Mesenchymal stem cell (in vitro differentiated cells and primary cell): ENCODE measurements at regions not wholly inside any gene's neighbourhood (a gene's known extent, or its start where the extent isn't known, plus 50 kb on each side); places are given as distances from the start of the nearest gene placed in this dataset.
A peak's percentile ranks its signal among the peaks of the same experiment; 100 is the strongest.

Experiments
- DNase-seq: peaks from one replicate; pipeline ENCODE4 v3.0.0-alpha.2; 2013
- H2AFZ ChIP-seq: one replicate; pipeline ENCODE4 v1.6.1; 2013; ENCODE audit warnings: low read depth, mild to moderate bottlenecking, control low read depth, inconsistent platforms, low read length, moderate library complexity
- H2AK5ac ChIP-seq: 2 replicates; pipeline ENCODE4 v1.6.1; 2013; ENCODE audit warnings: low read length, moderate library complexity, mild to moderate bottlenecking, inconsistent platforms; ENCODE audit not compliant: severe bottlenecking
- H2BK120ac ChIP-seq: one replicate; pipeline ENCODE4 v1.6.1; 2013; ENCODE audit warnings: low read depth, mild to moderate bottlenecking, inconsistent platforms, low read length, moderate library complexity
- H2BK12ac ChIP-seq, 2 experiments: one replicate each; pipeline ENCODE4 v1.6.1; 2013; ENCODE audit warnings: inconsistent platforms in 2 of 2, low read length in 2 of 2, mild to moderate bottlenecking in 2 of 2, moderate library complexity in 2 of 2, control low read depth in 1 of 2
- H2BK15ac ChIP-seq: one replicate; pipeline ENCODE4 v1.6.1; 2013; ENCODE audit warnings: mild to moderate bottlenecking, low read depth, inconsistent platforms; ENCODE audit not compliant: poor library complexity, severe bottlenecking
- H2BK5ac ChIP-seq: 2 replicates; pipeline ENCODE4 v1.6.1; 2013; ENCODE audit warnings: low read depth, mild to moderate bottlenecking, low read length, control low read depth, inconsistent platforms; ENCODE audit not compliant: poor library complexity, severe bottlenecking
- H3K14ac ChIP-seq, 2 experiments: one replicate each; pipeline ENCODE4 v1.6.1; 2013; ENCODE audit warnings: inconsistent platforms in 2 of 2, low read length in 2 of 2, control low read depth in 1 of 2, mild to moderate bottlenecking in 1 of 2, moderate library complexity in 1 of 2
- H3K18ac ChIP-seq, 2 experiments: one replicate each; pipeline ENCODE4 v1.6.1; 2013; ENCODE audit warnings: inconsistent platforms in 2 of 2, low read length in 2 of 2, control low read depth in 1 of 2, low read depth in 1 of 2, mild to moderate bottlenecking in 1 of 2
- H3K23ac ChIP-seq, 2 experiments: one replicate each; pipeline ENCODE4 v1.6.1; 2013; ENCODE audit warnings: inconsistent platforms in 2 of 2, low read length in 2 of 2, mild to moderate bottlenecking in 2 of 2, moderate library complexity in 2 of 2, control low read depth in 1 of 2
- H3K27ac ChIP-seq: 2 replicates; pipeline ENCODE4 v1.5.1; 2013; ENCODE audit warnings: mild to moderate bottlenecking, moderate library complexity, low read length, control low read depth, inconsistent platforms; ENCODE audit not compliant: poor library complexity, severe bottlenecking
- H3K27me3 ChIP-seq, 2 experiments: 2 replicates each; pipeline versions ENCODE4 v1.6.1 to v1.7.0; 2013; ENCODE audit warnings: low read length in 2 of 2, mild to moderate bottlenecking in 2 of 2, moderate library complexity in 2 of 2, control low read depth in 1 of 2, inconsistent platforms in 1 of 2; ENCODE audit not compliant: control insufficient read depth in 1 of 2, insufficient read depth in 1 of 2
- H3K36me3 ChIP-seq, 2 experiments: 2 replicates each; pipeline versions ENCODE4 v1.6.1 to v1.7.0; 2013; ENCODE audit warnings: low read length in 2 of 2, control low read depth in 1 of 2, inconsistent platforms in 1 of 2, low read depth in 1 of 2, mild to moderate bottlenecking in 1 of 2; ENCODE audit not compliant: insufficient read depth in 2 of 2, control insufficient read depth in 1 of 2
- H3K4ac ChIP-seq, 2 experiments: one replicate each; pipeline ENCODE4 v1.6.1; 2013; ENCODE audit warnings: inconsistent platforms in 2 of 2, low read length in 2 of 2, mild to moderate bottlenecking in 2 of 2, moderate library complexity in 2 of 2, control low read depth in 1 of 2, low read depth in 1 of 2
- H3K4me1 ChIP-seq: 2 replicates; pipeline ENCODE4 v1.6.1; 2013; ENCODE audit warnings: low read depth, low read length, control low read depth; ENCODE audit not compliant: control insufficient read depth, insufficient read depth
- H3K4me2 ChIP-seq: 2 replicates; pipeline ENCODE4 v1.6.1; 2013; ENCODE audit warnings: low read length, mild to moderate bottlenecking, inconsistent platforms; ENCODE audit not compliant: poor library complexity, severe bottlenecking
- H3K4me3 ChIP-seq, 2 experiments: 2 replicates each; pipeline versions ENCODE4 v1.5.1 to v1.7.0; 2013; ENCODE audit warnings: low read length in 2 of 2, mild to moderate bottlenecking in 2 of 2, control low read depth in 1 of 2, low read depth in 1 of 2; ENCODE audit not compliant: insufficient read depth in 1 of 2
- H3K79me1 ChIP-seq: replicated peaks from 2 replicates; pipeline ENCODE4 v1.6.1; 2013; ENCODE audit warnings: mild to moderate bottlenecking, control low read depth, low read length, inconsistent platforms; ENCODE audit not compliant: poor library complexity, severe bottlenecking
- H3K9ac ChIP-seq: 2 replicates; pipeline ENCODE4 v1.7.0; 2013; ENCODE audit warnings: mild to moderate bottlenecking, low read length, moderate library complexity
- H3K9me3 ChIP-seq: 2 replicates; pipeline ENCODE4 v1.7.0; 2013; ENCODE audit warnings: mild to moderate bottlenecking, low read length; ENCODE audit not compliant: control insufficient read depth
- H4K8ac ChIP-seq: one replicate; pipeline ENCODE4 v1.6.1; 2013; ENCODE audit warnings: inconsistent platforms, mild to moderate bottlenecking, low read length, moderate library complexity
- H4K91ac ChIP-seq: one replicate; pipeline ENCODE4 v1.6.1; 2013; ENCODE audit warnings: mild to moderate bottlenecking, low read length, inconsistent platforms
- WGBS: methylation state at CpG from one replicate; pipeline ENCODE4 v1.1.7; 2013; ENCODE audit warnings: mixed read lengths; 5-methylcytosine and 5-hydroxymethylcytosine counted together

DNA sequence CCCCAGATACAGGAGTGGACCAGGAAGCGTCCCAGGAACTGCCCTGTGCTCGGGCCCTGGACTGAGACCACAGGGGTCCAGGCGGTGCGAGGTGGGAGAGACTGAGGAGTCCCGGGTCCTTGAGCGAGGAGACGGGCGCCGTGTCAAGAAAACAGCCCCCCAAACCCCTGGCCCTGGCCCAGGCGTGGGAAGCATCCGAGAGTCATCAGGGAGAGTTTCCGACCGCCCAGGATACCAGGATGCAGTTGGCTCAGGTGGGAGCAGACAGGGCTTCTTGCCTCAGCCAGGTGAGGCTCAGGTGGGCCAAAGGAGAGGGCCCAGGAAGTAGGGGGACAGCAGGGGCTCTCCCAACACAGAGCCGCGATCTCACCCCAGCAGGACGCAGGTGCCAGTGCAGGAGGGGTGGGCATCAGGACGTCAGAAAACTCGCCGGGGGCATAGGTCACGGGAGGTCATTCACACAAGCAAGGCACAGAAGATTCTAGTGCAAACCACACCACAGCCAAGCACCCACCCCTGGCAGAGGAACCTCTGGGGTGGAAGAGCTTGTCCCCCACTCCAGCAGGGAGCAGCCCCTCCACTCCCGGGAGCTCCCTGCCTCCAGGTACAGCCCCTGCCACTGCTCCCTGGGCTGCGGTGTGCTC, 102.5 kb upstream of the EIF5 start:
- Histone ChIP-seq H3K36me3 (no peaks in the 10 kb centered on the region), H2BK12ac (no peak overlapping the region), H3K79me1 (no peaks in the 10 kb centered on the region), H3K27ac (no peak overlapping the region), H2BK120ac (no peak overlapping the region), H3K9ac (no peak overlapping the region), H3K4me2 (no peak overlapping the region), H4K8ac (no peak overlapping the region), H3K9me3 (no peaks in the 10 kb centered on the region), H3K4ac (no peak overlapping the region), H3K4me3 (no peak overlapping the region), H4K91ac (no peak overlapping the region), H3K18ac (no peak overlapping the region), H2AK5ac (no peak overlapping the region), H3K14ac (no peak overlapping the region), H2BK5ac (no peak overlapping the region), H3K27me3 (peaks cover 11 to 60% of the 10 kb centered on the region in 2 experiments), H3K23ac (no peak overlapping the region), H2BK15ac (no peak overlapping the region), H3K4me1 (peaks cover 15% of the 10 kb centered on the region), H2AFZ (no peak overlapping the region)
- no peak for DNase-seq
- 91% methylated on average over 22 of the region's 22 CpGs for WGBS

DNA sequence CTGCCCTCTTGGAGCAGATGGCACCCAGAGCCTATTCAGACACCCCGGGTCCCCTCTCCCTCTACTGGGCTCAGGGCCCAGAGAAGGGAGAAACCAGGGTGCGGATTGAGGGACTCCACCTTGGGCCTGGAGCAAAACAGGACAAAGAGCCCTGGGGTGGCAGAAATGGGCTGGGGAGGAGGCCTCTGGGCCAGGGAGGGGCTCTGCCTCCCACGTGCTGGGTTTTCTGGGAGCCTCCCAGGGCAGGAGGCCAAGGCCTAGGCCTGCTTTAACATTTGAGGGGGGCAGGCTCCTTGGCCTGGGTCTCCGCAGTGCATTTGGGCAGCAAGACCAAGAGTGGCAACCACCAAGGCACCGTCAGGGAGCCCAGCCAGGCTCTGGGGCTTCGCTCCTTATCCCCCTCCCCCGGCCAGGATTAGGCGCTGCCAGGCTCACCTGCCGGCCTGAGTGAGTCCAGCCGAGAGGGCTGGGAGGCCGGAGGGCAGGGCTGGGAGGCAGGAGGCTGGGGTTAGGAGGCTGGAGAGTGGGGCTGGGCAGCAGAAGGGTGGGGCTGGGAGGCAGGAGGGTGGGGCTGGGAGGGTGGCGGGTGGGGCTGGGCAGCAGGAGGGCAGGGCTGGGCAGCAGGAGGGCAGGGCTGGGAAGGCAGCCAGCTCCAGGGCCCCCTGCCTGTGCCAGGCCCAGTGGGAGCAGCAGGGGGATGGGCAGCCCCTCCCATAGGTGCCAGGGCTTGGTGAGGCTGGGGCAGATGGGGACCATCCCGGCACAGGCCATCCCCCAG, 101.8 kb upstream of the EIF5 start:
- no peak for DNase-seq
- no peak overlapping the region for H3K9ac ChIP-seq

DNA sequence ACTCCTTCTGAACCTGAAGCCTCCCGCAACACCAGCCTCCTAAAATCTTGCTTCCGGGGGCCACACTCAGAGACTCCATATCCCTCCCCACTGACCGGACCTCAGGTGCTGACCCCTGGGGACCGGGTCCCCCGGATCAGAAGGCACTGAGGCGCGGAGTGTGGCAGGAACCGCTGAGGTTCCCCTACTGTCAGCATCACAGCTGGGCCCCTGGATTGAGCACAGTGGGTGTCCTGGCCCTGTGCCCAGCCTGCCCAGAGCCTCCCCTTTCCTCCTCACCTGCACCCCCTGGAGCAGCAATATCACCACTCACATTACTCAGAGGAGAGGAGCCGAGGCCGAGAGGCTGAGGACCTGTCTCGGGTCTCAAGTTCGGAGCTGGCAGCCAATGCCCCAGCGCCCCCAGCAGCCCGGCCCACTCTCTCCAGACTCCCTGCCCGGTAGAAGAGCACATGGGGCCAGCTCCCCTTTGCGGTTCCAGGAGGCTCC, 101.2 kb upstream of the EIF5 start:
- H3K4me1 ChIP-seq: peaks cover 15% of the 10 kb centered on the region
- no peak overlapping the region for H2AK5ac ChIP-seq
- H3K4me2 ChIP-seq: peak overlapping the region; percentile 10
- no peak overlapping the region for H4K91ac ChIP-seq
- no peak overlapping the region for H3K18ac ChIP-seq
- no peak overlapping the region for H3K4ac ChIP-seq
- no peak for DNase-seq
- H3K27ac ChIP-seq: no peak overlapping the region
- H3K9me3 ChIP-seq: no peaks in the 10 kb centered on the region
- H2AFZ ChIP-seq: no peak overlapping the region
- H3K27me3 ChIP-seq: peaks cover 8 to 54% of the 10 kb centered on the region in 2 experiments
- H3K79me1 ChIP-seq: no peaks in the 10 kb centered on the region
- 93% methylated on average over 16 of the region's 16 CpGs for WGBS
- H2BK5ac ChIP-seq: no peak overlapping the region
- no peaks in the 10 kb centered on the region for H3K36me3 ChIP-seq
- no peak overlapping the region for H3K4me3 ChIP-seq
- no peak overlapping the region for H2BK15ac ChIP-seq
- H2BK120ac ChIP-seq: no peak overlapping the region
- no peak overlapping the region for H3K23ac ChIP-seq
- no peak overlapping the region for H4K8ac ChIP-seq
- no peak overlapping the region for H3K14ac ChIP-seq
- H2BK12ac ChIP-seq: no peak overlapping the region
- H3K9ac ChIP-seq: no peak overlapping the region

More for the DNA sequence above, 101.8 kb upstream of the EIF5 start:
- Histone ChIP-seq H2BK120ac (no peak overlapping the region), H2AK5ac (no peak overlapping the region), H3K4me1 (peaks cover 15% of the 10 kb centered on the region), H3K4me2 (no peak overlapping the region), H3K18ac (no peak overlapping the region), H3K23ac (no peak overlapping the region), H3K4ac (no peak overlapping the region), H3K9me3 (no peaks in the 10 kb centered on the region), H3K36me3 (no peaks in the 10 kb centered on the region), H2BK12ac (no peak overlapping the region), H3K79me1 (no peaks in the 10 kb centered on the region), H3K4me3 (no peak overlapping the region), H2AFZ (no peak overlapping the region), H2BK15ac (no peak overlapping the region), H3K27ac (no peak overlapping the region), H3K27me3 (peaks cover 8 to 60% of the 10 kb centered on the region in 2 experiments), H4K8ac (no peak overlapping the region), H2BK5ac (no peak overlapping the region), H4K91ac (no peak overlapping the region), H3K14ac (no peak overlapping the region)
- 93% methylated on average over 13 of the region's 13 CpGs for WGBS

DNA sequence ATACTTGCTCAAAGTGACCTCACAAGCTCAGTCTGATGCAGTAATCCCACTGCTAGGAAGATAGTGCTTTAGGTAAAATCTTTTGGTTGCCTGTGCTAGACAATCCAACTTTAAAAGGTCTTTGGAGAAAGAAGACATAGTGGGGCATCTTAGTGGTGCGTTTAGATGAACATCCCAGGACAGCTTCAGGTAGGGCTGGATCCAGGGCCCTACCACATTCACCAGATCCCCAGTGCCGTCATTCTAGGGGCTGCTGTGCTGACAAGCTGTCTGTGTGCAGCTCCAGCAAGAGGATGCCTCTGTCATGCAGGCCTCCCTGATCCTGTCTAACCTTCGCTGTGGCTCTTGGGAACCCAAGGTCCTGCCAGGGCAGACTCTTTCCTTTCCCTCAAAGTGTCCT, 100.7 kb upstream of the EIF5 start:
- H3K27me3 ChIP-seq: peaks cover 5 to 50% of the 10 kb centered on the region in 2 experiments
- H3K14ac ChIP-seq: no peak overlapping the region
- no peaks in the 10 kb centered on the region for H3K36me3 ChIP-seq
- H2BK12ac ChIP-seq: no peak overlapping the region
- no peak overlapping the region for H2AFZ ChIP-seq
- no peak overlapping the region for H3K4me3 ChIP-seq
- H4K8ac ChIP-seq: no peak overlapping the region
- no peak for DNase-seq
- H3K9ac ChIP-seq: no peak overlapping the region
- H2BK120ac ChIP-seq: no peak overlapping the region
- H2BK5ac ChIP-seq: no peak overlapping the region
- H2BK15ac ChIP-seq: no peak overlapping the region
- H3K4ac ChIP-seq: no peak overlapping the region
- H3K18ac ChIP-seq: no peak overlapping the region
- H4K91ac ChIP-seq: no peak overlapping the region
- WGBS: 91% methylated on average over 3 of the region's 3 CpGs
- no peak overlapping the region for H3K23ac ChIP-seq
- no peaks in the 10 kb centered on the region for H3K79me1 ChIP-seq
- H3K4me2 ChIP-seq: no peak overlapping the region
- H3K9me3 ChIP-seq: no peaks in the 10 kb centered on the region
- H3K27ac ChIP-seq: no peak overlapping the region
- no peak overlapping the region for H2AK5ac ChIP-seq
- H3K4me1 ChIP-seq: peaks cover 15% of the 10 kb centered on the region
